ENCODE measurements at regions not wholly inside any gene's neighbourhood (a gene's known extent, or its start where the extent isn't known, plus 50 kb on each side); places are given as distances from the start of the nearest gene placed in this dataset.

DNA sequence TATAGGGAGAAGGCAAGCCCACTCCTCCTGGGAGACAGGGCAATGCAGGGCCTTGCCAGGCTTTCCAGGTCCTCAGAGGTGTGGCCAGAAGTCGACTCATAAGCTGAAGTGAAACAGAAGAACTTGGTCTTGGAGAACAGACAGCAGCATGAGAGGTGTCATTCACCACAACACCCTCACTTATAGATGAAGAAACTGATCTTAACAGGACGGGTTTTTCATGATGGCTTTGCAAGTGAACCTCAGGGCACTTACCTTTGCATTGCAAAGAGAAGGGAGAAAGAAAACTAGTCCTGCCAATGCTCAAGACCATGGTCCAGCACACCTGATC is 198.8 kb downstream of the CYRIA start:
- no peak overlapping the region for H3K4me3 Mint-ChIP-seq (ENCODE audit: unreplicated experiment)
- H3K4me1 Mint-ChIP-seq (ENCODE audit: unreplicated experiment) = no peaks in the 10 kb centered on the region
- no peaks in the 10 kb centered on the region for H3K36me3 Mint-ChIP-seq (ENCODE audit: low read depth, unreplicated experiment)
- H3K9me3 Mint-ChIP-seq (ENCODE audit: unreplicated experiment) = no peaks in the 10 kb centered on the region
- no peak overlapping the region for H3K27ac Mint-ChIP-seq (ENCODE audit: unreplicated experiment)
- no peaks in the 10 kb centered on the region for H3K27me3 Mint-ChIP-seq (ENCODE audit: unreplicated experiment)
- TF ChIP-seq, protein P1, sequence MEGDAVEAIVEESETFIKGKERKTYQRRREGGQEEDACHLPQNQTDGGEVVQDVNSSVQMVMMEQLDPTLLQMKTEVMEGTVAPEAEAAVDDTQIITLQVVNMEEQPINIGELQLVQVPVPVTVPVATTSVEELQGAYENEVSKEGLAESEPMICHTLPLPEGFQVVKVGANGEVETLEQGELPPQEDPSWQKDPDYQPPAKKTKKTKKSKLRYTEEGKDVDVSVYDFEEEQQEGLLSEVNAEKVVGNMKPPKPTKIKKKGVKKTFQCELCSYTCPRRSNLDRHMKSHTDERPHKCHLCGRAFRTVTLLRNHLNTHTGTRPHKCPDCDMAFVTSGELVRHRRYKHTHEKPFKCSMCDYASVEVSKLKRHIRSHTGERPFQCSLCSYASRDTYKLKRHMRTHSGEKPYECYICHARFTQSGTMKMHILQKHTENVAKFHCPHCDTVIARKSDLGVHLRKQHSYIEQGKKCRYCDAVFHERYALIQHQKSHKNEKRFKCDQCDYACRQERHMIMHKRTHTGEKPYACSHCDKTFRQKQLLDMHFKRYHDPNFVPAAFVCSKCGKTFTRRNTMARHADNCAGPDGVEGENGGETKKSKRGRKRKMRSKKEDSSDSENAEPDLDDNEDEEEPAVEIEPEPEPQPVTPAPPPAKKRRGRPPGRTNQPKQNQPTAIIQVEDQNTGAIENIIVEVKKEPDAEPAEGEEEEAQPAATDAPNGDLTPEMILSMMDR (IDR thresholded peaks at IDR 0.05; ENCODE audit: unreplicated experiment) = no peak
- DNase-seq (ENCODE audit: low spot score) = no peak

- Mint-ChIP-seq H3K9me3 (ENCODE audit: unreplicated experiment) (no peaks in the 10 kb centered on the region), H3K4me1 (ENCODE audit: unreplicated experiment) (no peaks in the 10 kb centered on the region), H3K27ac (ENCODE audit: unreplicated experiment) (no peak overlapping the region), H3K4me3 (ENCODE audit: unreplicated experiment) (no peak overlapping the region), H3K27me3 (ENCODE audit: unreplicated experiment) (no peaks in the 10 kb centered on the region), H3K36me3 (ENCODE audit: low read depth, unreplicated experiment) (no peaks in the 10 kb centered on the region)
- DNase-seq (ENCODE audit: low spot score) = no peak
- TF ChIP-seq, protein P1 (IDR thresholded peaks at IDR 0.05; ENCODE audit: unreplicated experiment) = no peak
These were observed 199.4 kb downstream of the CYRIA start for GRCh38 chr2:16466133-16466820.

- TF ChIP-seq, protein P1 (IDR thresholded peaks at IDR 0.05; ENCODE audit: unreplicated experiment) = no peak
- DNase-seq (ENCODE audit: low spot score) = no peak
- no peaks in the 10 kb centered on the region for H3K27me3 Mint-ChIP-seq (ENCODE audit: unreplicated experiment)
- no peak overlapping the region for H3K4me3 Mint-ChIP-seq (ENCODE audit: unreplicated experiment)
- H3K36me3 Mint-ChIP-seq (ENCODE audit: low read depth, unreplicated experiment) = no peaks in the 10 kb centered on the region
- H3K27ac Mint-ChIP-seq (ENCODE audit: unreplicated experiment) = no peak overlapping the region
- H3K9me3 Mint-ChIP-seq (ENCODE audit: unreplicated experiment) = no peaks in the 10 kb centered on the region
- H3K4me1 Mint-ChIP-seq (ENCODE audit: unreplicated experiment) = no peaks in the 10 kb centered on the region
These were observed 201.0 kb downstream of the CYRIA start for GRCh38 chr2:16464641-16465040.

- H3K9me3 Mint-ChIP-seq (ENCODE audit: unreplicated experiment) = no peaks in the 10 kb centered on the region
- no peak overlapping the region for H3K27ac Mint-ChIP-seq (ENCODE audit: unreplicated experiment)
- no peak for DNase-seq (ENCODE audit: low spot score)
- H3K4me1 Mint-ChIP-seq (ENCODE audit: unreplicated experiment) = no peaks in the 10 kb centered on the region
- H3K4me3 Mint-ChIP-seq (ENCODE audit: unreplicated experiment) = no peak overlapping the region
- H3K36me3 Mint-ChIP-seq (ENCODE audit: low read depth, unreplicated experiment) = no peaks in the 10 kb centered on the region
- TF ChIP-seq, protein P1 (IDR thresholded peaks at IDR 0.05; ENCODE audit: unreplicated experiment) = no peak
- H3K27me3 Mint-ChIP-seq (ENCODE audit: unreplicated experiment) = no peaks in the 10 kb centered on the region
These were observed 202.7 kb downstream of the CYRIA start for GRCh38 chr2:16462958-16463357.

DNA sequence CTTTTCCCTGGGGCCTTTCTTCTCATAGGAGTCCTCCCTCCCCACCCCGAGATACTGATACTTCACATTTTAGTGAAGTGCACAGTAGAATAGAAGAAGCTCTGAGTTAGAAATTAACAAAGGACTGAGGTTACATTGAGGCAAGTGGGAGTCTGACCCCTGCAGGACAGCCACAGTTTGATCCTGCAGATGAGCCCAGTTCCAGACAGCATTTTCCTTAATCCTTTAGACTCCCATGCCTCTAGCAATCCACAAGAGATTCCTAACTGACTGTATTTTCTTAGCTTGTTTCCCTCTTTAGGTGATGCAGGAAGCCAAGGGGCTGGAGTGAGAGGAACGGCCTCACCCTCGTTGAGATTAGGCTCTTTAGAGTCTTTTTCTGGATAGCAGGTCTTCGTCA is 204.0 kb downstream of the CYRIA start:
- Mint-ChIP-seq H3K27ac (ENCODE audit: unreplicated experiment) (no peak overlapping the region), H3K9me3 (ENCODE audit: unreplicated experiment) (no peaks in the 10 kb centered on the region), H3K4me3 (ENCODE audit: unreplicated experiment) (no peak overlapping the region), H3K36me3 (ENCODE audit: low read depth, unreplicated experiment) (no peaks in the 10 kb centered on the region), H3K4me1 (ENCODE audit: unreplicated experiment) (no peaks in the 10 kb centered on the region), H3K27me3 (ENCODE audit: unreplicated experiment) (no peaks in the 10 kb centered on the region)
- no peak for DNase-seq (ENCODE audit: low spot score)
- TF ChIP-seq, protein P1 (IDR thresholded peaks at IDR 0.05; ENCODE audit: unreplicated experiment) = no peak

Data from endothelial cell (in vitro differentiated cells).